OCI-LY1 (cell line): ENCODE measurements at regions not wholly inside any gene's neighbourhood (a gene's known extent, or its start where the extent isn't known, plus 50 kb on each side); places are given as distances from the start of the nearest gene placed in this dataset.

Experiments used
- H2AFZ ChIP-seq: fragments of 200-600 bp; sonication (generic), shearing (Covaris generic); 2 replicates; pipeline ENCODE4 v1.6.0; 2014; ENCODE audit warnings: antibody characterized with exemption, mild to moderate bottlenecking, low read length
- H3F3A ChIP-seq: fragments of 200-600 bp; sonication (generic), shearing (Covaris generic); 2 replicates; pipeline ENCODE4 v1.6.0; 2014; ENCODE audit warnings: mild to moderate bottlenecking, antibody characterized with exemption, low read length, moderate library complexity; ENCODE audit not compliant: insufficient read depth
- H3K27ac ChIP-seq: fragments of 200-600 bp; sonication (generic); 2 replicates; pipeline ENCODE4 v1.5.1; 2014; ENCODE audit warnings: low read length, mixed run types, mild to moderate bottlenecking, low read depth; ENCODE audit not compliant: poor library complexity, severe bottlenecking
- H3K27me3 ChIP-seq: fragments of 200-600 bp; sonication (generic); 2 replicates; pipeline ENCODE4 v1.6.0; 2014; ENCODE audit warnings: antibody characterized with exemption, mild to moderate bottlenecking, low read length, moderate library complexity; ENCODE audit not compliant: insufficient read depth
- H3K36me3 ChIP-seq: fragments of 200-600 bp; sonication (generic); 2 replicates; pipeline ENCODE4 v1.6.1; 2014; ENCODE audit warnings: mild to moderate bottlenecking, antibody characterized with exemption, low read length, moderate library complexity, mixed read lengths; ENCODE audit not compliant: insufficient read depth
- H3K4me1 ChIP-seq: fragments of 200-600 bp; sonication (generic); 2 replicates; pipeline ENCODE4 v1.5.1; 2014; ENCODE audit warnings: mild to moderate bottlenecking, low read length, moderate library complexity; ENCODE audit not compliant: insufficient read depth, severe bottlenecking
- H3K4me2 ChIP-seq: fragments of 200-600 bp; sonication (generic), shearing (Covaris generic); 2 replicates; pipeline ENCODE4 v1.6.1; 2014; ENCODE audit warnings: low read length
- H3K4me3 ChIP-seq: fragments of 200-600 bp; sonication (generic); 2 replicates; pipeline ENCODE4 v1.5.1; 2014; ENCODE audit warnings: low read length, low read depth, mild to moderate bottlenecking, mixed read lengths; ENCODE audit not compliant: poor library complexity, severe bottlenecking
- H3K79me2 ChIP-seq: fragments of 200-600 bp; shearing (Covaris generic); 2 replicates; pipeline ENCODE4 v1.6.1; 2016; ENCODE audit warnings: mixed run types, low read length, mixed read lengths; ENCODE audit not compliant: insufficient read depth
- H3K9ac ChIP-seq: fragments of 200-600 bp; sonication (generic), shearing (Covaris generic); 2 replicates; pipeline ENCODE4 v1.6.1; 2014; ENCODE audit warnings: mild to moderate bottlenecking, low read length, mixed read lengths
- H3K9me2 ChIP-seq: fragments of 200-600 bp; sonication (generic), shearing (Covaris generic); 2 replicates; pipeline ENCODE4 v1.6.1; 2014; ENCODE audit warnings: low read depth, mild to moderate bottlenecking, low read length, mixed read lengths
- H3K9me3 ChIP-seq: fragments of 200-600 bp; shearing (Covaris generic); 2 replicates; pipeline ENCODE4 v1.6.1; 2014; ENCODE audit warnings: low read length, mixed read lengths
- H4K20me1 ChIP-seq: fragments of 200-600 bp; sonication (generic), shearing (Covaris generic); 2 replicates; pipeline ENCODE4 v1.6.0; 2016; ENCODE audit warnings: mild to moderate bottlenecking, low read length; ENCODE audit not compliant: insufficient read depth
- CTCF ChIP-seq: fragments of 200-600 bp; sonication (generic), shearing (Covaris generic); IDR thresholded peaks from 2 replicates; pipeline ENCODE4 v1.5.1; 2017; ENCODE audit warnings: mild to moderate bottlenecking, antibody characterized with exemption, low read length, moderate library complexity, mixed read lengths
- EZH2 ChIP-seq: fragments of 200-600 bp; sonication (generic), shearing (Covaris generic); IDR thresholded peaks from 2 replicates; pipeline ENCODE4 v1.8.0; 2017; ENCODE audit warnings: borderline replicate concordance, mixed run types, mild to moderate bottlenecking, antibody characterized with exemption, low read length, moderate library complexity, mixed read lengths

GRCh38 chr19:30890033-30890432 lies 459.2 kb downstream of the TSHZ3 start:
- Histone ChIP-seq H2AFZ (no peak overlapping the region), H3K9me3 (no peaks in the 10 kb centered on the region), H3K79me2 (no peaks in the 10 kb centered on the region), H4K20me1 (no peaks in the 10 kb centered on the region), H3K27me3 (no peaks in the 10 kb centered on the region), H3K9me2 (no peaks in the 10 kb centered on the region), H3K4me3 (no peak overlapping the region), H3K4me2 (no peak overlapping the region), H3K36me3 (no peaks in the 10 kb centered on the region), H3F3A (no peaks in the 10 kb centered on the region), H3K9ac (no peak overlapping the region), H3K27ac (no peak overlapping the region), H3K4me1 (no peaks in the 10 kb centered on the region)
- no peak for TF ChIP-seq EZH2
- no peak for TF ChIP-seq CTCF

GRCh38 chr19:30888937-30889336 lies 460.3 kb downstream of the TSHZ3 start:
- H3K36me3 ChIP-seq, result no peaks in the 10 kb centered on the region
- no peak overlapping the region for H2AFZ ChIP-seq
- no peaks in the 10 kb centered on the region for H3K27me3 ChIP-seq
- no peaks in the 10 kb centered on the region for H3K4me1 ChIP-seq
- TF ChIP-seq EZH2, result no peak
- TF ChIP-seq CTCF, result no peak
- H3K4me2 ChIP-seq, result no peak overlapping the region
- no peak overlapping the region for H3K9ac ChIP-seq
- H3K79me2 ChIP-seq, result no peaks in the 10 kb centered on the region
- no peak overlapping the region for H3K4me3 ChIP-seq
- no peaks in the 10 kb centered on the region for H3K9me2 ChIP-seq
- no peaks in the 10 kb centered on the region for H3K9me3 ChIP-seq
- H3K27ac ChIP-seq, result no peak overlapping the region
- no peaks in the 10 kb centered on the region for H3F3A ChIP-seq
- no peaks in the 10 kb centered on the region for H4K20me1 ChIP-seq

GRCh38 chr19:30887042-30887441 lies 462.2 kb downstream of the TSHZ3 start:
- H3K9me2 ChIP-seq, result no peaks in the 10 kb centered on the region
- no peaks in the 10 kb centered on the region for H3K4me1 ChIP-seq
- H2AFZ ChIP-seq, result no peak overlapping the region
- no peak overlapping the region for H3K4me3 ChIP-seq
- no peak overlapping the region for H3K4me2 ChIP-seq
- no peaks in the 10 kb centered on the region for H3K36me3 ChIP-seq
- no peaks in the 10 kb centered on the region for H3K27me3 ChIP-seq
- H3K79me2 ChIP-seq, result no peaks in the 10 kb centered on the region
- H3F3A ChIP-seq, result no peaks in the 10 kb centered on the region
- no peaks in the 10 kb centered on the region for H3K9me3 ChIP-seq
- no peak overlapping the region for H3K9ac ChIP-seq
- no peak overlapping the region for H3K27ac ChIP-seq
- H4K20me1 ChIP-seq, result no peaks in the 10 kb centered on the region
- TF ChIP-seq CTCF (no peak), EZH2 (no peak)
